Stimulated activated CD4-positive, alpha-beta T cell treated with anti-CD3 and anti-CD28 coated beads, TNF-alpha, amount 100 ng/mL, for 4 hours (primary cell): ENCODE measurements at regions not wholly inside any gene's neighbourhood (a gene's known extent, or its start where the extent isn't known, plus 50 kb on each side); places are given as distances from the start of the nearest gene placed in this dataset.

Source experiments
- DNase-seq, 3 experiments: peaks; one replicate each; pipeline ENCODE4 v3.0.0-alpha.2; 2020; ENCODE audit warnings: low read depth in 3 of 3

DNA sequence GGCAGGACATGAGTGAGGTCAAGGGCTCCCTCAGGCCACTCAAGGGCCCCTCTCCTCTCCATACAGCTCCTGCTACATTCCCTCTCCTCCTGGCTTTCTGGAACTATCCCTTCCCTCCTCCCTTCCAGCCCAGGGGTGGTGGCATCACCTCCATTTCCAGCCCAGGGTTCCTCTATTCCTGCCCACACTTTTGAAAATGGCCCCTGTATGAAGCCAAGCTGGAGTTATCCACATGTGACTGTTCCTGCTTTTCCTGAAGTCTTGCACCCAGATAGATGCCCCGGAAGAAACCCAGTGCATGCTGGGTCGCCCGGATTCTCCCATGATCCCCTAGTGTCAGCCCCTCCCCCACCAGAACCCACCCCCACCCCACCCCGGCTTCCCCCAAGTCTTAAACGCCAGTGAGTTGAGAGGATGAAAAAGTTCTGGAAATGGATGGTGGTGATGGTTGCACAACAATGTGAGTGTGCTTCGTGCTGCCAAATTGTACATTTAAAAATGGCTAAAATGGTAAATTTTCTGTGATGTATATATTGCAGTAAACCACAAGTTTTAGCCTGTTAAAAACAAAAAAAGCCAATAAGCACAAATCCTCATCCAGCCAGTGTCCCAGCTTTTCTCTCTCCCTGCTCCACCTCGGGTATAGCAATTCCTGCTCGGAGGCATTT lies 136.9 kb downstream of the SCARB1 start:
- DNase-seq: no peak

DNA sequence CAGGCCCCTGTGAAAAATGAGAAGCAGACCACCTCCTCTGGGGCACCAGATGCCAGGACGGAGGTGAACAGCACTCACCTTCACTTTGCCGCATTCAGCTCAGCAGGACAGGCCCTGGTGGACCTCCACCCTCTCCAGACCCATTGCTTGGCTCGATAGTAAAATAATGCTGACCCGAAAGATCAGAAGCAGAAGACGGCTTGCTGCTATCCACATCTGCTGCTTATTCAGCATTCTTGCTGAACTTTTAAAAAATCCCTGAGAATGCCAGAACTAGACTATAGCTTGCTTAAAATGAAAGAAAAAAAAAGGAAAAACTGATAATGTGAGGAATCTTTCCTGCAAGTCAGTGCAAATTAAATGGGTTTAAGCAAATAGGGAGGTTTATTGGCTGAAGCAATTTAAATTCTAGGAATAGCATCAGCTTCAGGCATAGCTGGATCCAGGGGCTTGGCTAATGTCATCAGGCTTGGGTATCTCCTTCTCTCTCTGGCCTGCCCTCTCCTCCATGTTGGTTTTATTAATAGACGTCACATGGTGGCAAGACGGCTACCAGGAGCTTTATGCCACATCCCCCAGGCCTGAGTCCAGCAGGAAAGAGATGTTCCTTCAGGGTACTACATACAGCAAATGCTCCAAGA lies 137.9 kb downstream of the SCARB1 start:
- no peak for DNase-seq

DNA sequence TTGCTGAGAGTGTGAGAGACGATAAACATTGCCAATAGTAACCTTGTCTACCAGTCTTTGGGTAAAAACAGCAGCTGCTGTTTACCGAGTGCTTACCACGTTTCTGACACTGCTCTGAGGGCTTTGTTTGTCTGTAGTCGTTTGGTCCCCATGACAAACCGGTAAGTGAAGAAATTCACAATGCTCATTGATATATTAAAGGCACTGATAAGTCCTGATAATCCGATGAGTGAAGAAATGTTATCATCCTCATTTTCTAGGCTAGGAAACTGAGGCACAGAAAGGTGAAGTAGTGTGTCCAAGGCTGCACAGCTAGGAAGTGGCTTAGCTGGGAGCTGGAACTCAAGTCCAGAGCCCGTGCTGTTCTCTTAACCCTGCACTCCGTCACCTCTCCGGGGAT lies 138.6 kb downstream of the SCARB1 start:
- DNase-seq: no peak

DNA sequence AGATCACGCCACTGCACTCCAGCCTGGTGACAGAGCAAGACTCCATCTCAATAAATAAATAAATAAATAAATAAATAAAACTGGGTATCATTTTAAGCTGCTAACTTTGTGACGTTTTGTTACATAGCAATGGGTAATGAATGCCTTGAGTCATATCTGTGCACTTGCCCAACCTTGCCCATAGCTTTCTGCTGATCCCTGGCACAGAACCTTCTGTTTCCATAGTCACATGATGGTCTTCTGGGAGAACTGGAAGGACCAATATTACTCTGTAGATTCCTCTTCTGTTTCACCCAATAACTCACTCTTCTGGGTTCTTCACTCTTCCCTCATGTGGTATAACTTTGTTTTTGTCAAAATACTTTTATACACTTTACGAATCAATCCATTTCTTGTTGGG lies 140.8 kb downstream of the SCARB1 start:
- DNase-seq: no peak

DNA sequence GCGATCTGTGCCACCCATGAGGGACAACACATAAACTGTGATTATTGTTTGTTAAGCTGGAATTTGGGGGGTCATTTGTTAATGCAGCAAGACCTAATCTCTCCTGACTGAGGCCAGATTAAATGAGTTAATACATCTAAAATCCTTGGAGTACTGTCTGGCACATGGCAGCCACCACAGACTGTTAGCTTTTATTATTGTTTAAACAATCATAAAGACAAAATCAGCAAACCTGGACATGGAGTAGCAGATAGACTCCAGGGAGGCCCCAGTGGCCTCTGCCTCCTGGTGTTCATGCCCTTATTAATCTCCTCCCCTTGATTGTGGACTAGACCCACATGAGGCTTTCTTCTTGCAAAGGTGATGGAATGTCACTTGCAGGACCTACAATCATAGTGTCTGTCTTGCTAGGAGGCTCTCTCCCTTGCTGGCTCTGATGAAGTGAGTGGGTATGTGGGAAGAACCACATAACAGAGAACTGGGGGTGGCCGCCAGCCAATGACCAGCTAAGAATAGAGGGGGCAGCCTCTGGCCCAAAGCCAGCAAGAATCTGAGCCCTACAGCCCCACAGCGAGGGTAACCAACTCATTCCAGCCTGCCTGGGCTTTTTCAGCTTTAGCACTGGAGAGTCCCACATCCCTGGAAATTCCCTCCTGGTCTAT lies 142.0 kb downstream of the SCARB1 start:
- DNase-seq: no peak

DNA sequence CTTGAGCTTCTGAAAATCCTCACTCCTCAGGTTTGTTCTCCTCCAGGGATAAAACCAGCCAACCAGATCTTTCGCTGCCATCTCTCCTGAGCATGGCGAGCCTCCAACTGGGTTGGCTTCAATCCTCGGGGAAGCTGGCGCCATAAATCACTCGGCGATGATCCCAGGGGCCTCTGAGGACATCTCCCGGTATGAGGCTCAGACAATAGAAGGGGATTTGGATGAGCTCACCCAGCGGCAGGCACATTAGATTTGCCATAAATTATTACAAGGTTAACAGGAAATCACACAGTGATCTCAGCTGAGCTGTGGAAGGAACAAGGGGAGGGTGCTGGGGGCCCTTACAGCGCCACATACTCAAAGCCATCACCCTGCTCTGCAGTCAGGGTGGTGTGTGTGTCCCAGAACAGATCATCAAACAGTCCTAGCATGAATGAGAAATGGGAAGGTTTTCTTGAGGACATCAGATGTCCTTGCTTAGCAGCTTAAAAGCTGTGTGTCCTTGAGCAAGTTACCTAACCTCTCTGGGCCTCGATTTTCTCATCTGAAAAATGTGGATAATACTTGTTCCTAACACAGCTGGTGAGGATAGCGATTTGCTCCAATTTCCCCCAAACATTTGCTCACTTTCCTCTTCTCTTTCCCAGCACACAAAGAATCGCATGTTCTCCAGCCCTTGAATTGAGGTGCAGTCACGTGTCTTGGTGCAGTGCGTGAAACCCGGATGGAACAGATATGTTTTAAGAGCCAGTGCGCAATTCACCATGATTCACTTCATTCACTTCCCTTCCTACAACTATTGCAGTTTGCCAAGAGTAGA lies 142.8 kb downstream of the SCARB1 start:
- DNase-seq: no peak

DNA sequence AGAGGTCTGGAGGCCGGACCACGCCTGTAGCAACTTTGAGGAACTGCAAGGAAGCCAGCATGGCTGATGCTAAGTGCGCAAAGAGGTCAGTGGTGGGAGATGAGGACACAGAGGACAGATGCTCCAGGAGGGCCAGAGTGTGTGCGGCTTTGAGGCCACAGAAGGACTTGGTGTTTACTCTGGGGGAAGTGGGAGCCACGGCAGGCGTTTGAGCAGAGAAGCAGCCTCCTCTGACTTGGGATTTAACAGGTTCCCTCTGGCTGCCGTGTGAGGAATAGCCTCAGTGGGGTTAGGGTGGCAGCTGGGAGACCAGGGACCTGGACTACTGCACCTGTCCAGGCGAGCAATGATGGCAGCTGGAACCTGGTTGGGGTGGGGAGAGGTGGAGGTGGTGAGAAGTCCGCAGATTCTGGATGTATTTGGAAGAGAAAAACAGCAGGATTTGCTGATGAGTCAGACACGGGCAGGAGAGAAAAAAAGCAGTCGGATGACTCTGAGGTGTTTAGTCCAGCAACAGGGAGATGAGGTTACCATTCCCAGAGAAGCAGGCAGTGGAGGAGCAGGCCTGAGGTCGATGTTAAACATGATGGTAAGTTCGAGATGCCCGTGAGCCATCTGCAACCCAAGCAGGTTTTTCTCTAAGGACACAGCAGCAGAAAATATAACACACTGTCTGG lies 143.5 kb downstream of the SCARB1 start:
- DNase-seq: no peak

DNA sequence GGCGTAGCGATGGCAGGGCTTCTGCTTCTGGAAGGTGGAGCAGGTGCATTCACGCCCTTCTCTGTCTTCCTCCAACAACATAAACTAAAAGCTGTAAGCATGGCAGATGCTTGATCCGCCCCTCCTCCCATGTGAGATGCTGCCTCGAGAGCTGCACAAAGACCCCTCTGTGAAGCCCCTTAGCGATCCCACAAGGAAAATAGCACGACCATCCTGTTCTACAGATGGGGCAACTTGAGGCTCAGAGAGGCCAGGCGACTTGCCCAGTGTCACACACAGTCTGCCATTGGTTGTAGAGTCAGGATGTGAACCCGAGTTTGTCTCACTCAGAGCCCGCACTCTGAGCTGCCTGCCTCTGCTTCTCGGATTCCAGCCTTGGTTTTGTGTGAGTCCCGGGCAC lies 144.4 kb downstream of the SCARB1 start:
- DNase-seq: no peak

DNA sequence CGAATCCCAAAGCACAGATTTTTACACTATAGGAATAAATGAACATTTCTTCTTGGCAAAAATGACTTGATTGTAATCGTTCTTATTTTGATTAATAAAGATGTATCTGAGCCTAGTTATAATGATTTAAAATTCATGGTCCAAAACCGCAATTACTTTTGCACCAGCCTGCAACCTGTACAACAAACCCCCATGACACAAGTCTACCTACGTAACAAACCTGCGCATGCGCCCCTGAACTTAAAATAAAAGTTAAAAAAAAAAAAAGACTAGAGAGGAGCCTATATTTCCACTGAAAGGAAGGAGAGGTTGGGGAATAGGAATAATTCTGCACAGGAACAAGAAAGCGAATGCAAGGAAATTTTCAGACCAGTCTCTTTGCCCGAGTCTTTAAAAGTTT lies 145.2 kb downstream of the SCARB1 start:
- no peak for DNase-seq

DNA sequence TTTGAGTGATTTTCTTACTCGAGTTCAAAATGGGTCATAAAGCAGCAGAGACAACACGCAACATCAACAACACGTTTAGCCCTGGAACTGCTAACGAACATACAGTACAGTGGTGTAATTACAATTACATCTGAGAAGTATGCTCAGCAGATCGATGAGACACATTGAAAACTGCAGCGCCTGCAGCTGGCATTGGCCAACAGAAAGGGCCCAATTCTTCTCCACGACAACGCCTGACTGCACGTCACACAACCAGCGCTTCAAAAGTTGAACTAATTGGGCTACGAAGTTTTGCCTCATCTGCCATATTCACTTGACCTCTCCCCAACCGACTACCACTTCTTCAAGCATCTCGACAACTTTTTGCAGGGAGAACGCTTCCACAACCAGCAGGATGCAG lies 145.6 kb downstream of the SCARB1 start:
- no peak for DNase-seq

DNA sequence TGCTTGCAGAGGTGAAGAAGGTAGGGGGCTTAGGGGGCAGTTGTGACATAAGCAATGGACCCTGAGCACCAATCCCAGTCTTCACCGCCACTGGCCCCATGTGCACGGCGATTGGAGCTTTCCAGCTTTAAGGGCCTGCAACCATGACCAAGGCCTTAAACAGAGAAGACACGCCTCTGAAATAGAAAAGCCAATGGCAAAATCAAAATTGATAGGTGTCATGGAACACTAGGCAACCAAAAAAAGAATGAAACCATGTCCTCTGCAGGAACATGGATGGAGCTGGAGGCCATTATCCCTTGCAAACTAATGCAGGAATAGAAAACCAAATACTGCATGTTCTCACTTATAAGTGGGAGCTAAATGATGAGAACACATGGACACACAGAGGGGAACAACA lies 146.3 kb downstream of the SCARB1 start:
- no peak for DNase-seq

DNA sequence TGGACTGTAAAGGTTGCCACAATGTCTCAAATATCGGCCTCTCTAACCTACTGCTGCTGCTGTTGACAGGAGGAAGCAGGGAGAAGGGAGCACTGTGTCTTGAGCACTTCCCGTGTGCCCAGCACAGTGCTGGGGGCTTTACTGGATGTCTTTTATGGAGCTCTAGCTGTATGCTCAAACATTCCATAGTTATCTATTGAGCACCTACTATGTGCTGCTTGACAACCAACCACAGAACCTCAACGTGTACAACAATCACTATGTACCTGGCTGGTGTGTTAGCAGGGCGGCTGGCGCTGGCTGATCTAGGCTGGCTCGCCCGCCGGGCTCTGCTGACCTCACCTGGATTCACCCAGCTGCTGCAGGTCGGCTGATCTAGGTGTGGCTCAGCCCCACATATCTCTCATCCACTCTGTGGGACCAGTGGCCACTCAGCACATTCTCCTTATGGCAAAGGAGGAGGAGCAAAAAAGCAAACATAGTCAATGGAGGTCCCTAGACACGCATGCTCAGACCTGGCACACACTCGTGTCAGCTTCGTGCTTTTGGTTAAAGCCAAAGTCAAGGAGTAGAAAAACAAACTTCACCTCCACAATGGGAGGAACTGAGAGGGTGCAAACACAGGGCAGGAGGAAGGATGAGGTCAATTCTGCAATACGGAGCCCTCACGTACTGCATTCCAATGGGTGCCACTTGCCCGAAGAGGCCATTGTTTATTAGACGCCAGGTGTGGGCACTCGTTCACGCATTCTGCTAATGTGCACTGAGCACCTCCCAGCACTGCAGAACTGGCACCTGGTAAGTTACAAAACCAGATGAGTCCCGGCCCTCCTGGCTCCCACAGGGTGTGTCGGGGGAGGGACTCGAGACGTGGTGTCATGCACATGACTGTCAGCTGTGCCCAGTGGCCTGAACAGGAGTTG lies 147.2 kb downstream of the SCARB1 start:
- DNase-seq: no peak

DNA sequence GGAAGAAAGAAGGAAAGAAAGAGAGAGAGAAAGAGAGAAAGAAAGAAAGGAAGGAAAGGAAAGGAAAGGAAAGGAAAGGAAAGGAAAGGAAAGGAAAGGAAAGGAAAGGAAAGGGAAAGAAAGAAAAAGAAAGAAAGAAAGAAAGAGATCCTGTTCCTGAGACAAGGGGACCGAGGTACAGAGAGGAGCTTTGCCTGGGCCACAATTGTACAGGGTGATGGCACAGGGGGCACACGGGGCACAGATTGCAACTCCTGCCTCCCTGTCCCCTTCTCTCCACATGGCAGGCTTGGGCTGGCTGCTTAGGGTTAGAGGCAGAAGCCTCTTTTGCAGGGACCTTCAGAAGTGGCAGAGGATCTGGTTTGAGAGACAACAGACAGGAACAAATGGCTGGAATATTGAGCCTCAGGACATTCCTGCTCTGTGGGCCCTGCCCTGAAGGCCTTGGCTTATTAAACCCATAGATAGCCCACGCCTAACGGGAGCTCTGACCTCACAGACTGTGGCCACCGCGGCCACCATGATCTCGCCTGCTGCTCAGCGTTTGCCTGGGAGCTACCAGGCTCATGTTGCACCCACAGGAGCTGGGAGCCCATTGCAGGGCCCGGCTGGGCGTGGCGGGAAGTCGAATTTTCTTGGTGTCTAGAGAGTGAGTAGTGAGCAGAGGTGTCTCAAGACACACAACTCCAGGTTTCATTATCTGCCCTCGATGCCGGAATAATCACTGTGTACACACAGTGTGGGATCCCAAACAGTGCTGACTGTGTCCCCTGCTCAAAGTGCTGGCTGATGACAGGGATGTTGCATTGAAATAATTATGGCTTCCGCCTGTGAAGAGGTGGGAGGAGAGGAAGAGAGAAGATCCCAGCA lies 147.9 kb upstream of the NCOR2 start:
- no peak for DNase-seq

DNA sequence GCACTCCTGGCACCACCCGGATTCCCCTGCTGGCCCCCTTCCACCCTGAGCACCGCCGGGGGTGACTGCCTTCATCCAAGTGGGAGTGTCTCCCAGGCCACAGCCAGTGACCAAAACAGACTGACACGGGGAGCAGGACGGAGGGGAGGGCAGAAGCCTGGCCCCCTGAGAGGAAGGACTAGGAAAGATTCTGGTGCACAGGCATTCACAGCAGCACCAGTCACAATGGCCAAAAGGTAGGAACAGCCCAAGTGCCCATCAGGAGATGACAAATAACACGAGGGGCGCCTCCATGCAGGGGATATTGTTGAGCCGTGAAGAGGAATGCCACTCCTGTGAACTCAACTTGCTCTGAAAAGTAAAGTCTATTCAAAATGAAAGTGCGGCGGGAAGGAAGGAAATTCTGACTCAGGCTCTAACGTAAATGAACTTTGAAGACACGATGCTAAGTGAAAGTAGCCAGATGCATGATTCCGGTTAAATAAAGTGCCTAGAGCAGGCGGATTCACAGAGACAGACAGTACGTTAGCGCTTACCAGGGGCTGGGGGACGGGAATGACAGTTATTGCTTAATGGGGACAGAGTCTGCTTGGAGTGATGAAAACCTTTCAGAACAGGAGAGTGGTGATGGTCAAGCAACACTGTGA lies 146.1 kb upstream of the NCOR2 start:
- peak; percentile 18 to 58 (median 39) for DNase-seq

DNA sequence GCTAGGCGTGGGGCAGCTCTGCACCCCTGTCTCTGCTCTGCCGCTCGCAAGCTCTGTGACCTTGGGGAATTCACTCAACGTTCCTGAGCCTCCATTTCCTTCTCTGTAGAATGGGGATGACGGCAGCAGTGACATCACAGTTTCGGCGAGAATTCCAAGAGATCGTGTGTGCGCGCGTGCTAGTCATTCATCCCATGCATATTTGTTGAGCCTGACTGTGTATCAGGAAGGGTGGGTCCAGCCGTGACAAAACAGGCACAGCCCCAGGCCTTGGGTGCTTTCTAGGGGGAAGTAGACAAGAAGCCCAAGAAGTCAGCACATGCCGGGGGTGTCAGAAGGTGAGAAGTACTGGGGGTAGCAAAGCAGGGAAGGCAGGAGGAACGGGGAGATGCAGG lies 145.6 kb upstream of the NCOR2 start:
- DNase-seq: no peak

DNA sequence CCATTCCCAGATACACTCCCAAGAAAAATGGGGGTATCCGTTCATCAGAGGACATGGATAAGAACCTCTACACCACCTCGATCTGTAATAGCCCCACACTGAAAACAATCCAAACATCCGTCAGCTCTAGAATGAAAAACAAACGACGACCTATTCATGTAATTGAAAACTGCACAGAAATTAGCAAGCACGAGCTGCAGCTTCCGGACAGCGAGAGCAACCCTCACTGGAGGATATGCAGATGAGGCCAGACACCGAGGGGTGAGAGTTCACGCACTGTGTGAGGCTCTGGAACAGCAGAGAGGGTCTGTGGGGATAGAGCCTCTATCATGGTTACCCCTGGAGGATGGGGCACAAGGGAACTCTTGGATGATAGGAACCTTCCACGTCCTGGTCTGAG lies 143.9 kb upstream of the NCOR2 start:
- no peak for DNase-seq

DNA sequence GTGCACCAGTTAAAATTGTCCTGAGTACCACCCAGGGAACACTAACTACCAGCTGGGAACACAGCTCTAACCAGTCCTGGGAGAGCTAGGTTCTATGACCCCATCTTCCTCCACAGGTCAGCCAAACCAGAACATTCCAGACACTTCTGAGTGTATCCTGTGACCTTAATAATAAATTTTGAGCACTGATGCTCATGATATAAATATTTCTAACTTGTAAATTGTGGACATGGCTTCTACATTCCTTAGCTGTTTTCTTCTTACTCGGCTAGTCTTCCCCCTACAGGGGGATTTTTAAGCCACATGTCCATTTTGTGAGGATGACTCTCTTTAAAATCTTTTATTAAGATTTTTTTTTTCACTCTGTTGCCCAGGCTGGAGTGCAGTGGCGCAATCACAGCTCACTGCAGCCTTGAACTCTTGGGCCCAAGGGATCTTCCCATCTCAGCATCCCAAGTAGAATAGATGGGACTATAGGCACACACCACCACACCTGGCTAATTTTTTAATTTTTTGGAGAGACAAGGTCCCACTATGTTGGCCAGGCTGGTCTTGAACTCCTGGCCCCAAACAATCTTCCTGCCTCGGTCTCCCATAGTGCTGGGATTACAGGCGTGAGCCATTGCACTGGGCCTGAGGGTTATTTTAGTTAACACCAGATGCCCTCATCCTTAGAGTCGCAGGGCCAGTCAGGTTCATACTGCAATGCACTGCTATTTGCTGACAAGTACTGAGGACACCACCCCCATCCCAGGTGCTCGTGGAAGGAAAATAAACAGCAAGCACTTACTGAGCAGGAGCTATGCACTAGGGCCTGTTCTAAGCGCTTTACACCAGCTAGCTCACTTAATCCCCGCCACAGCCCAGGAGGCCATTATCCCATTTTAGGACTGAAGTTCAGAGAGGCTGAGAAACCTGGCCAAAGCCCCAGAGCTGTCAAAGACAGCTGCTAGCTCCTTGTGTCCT lies 142.6 kb upstream of the NCOR2 start:
- no peak for DNase-seq

DNA sequence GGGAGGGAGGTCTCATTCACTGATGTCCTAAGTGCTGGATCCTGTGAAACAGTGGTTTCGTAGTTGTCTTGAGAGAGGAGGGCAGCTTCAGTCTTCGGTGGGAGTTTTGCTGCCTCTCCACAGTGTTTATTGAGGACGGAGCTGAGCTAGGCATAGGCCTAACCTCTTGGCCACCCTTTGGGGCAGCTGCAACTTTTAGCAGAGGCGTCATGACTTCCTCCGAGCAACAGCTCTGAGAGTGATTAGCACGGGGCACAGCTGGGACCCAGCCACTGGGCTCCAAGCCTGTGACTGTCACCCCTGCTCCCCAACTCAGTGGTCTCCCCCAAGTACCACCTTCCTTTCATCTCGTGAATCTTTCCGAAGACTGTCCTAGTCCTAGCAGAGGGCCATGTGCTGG lies 139.9 kb upstream of the NCOR2 start:
- no peak for DNase-seq
